DMS114 treated with DMSO at 0.1 percent for 48 hours (cell line): ENCODE measurements at regions not wholly inside any gene's neighbourhood (a gene's known extent, or its start where the extent isn't known, plus 50 kb on each side); places are given as distances from the start of the nearest gene placed in this dataset.

ENCODE experiments used
- DNase-seq: peaks from one replicate; lab custom pipeline; 2025; ENCODE audit not compliant: unreplicated experiment; lab: John Stamatoyannopoulos, UW

DNA sequence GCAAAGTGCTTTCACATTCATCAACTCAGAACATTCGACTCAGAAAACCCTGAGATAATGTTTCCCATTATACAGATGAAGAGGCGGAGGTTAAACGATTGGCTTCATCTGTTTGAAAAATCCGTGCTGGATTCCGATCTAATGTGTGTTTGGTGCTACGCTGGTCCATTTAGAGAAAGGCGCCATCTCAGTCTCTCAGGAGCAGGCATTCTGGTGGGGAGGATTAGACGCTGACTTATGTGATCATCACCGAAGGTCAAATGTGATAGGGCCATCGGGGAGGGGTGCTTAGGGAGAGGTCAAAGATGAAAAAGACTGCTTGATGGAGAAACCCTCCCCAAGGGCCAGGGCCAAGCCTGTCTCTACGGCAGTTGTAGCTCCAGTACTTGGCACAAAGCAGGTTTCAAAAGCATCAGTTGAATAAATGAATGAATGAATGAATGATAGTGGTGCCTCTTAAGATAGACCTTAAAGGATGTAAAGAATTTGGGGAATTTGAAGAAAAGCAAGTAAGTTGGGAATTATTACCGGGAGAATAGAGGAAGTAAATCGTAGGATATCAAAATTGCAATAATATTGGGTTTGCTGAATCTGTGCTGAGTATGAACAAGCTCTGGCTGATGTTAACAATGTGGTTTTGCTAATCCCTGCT lies 160.6 kb upstream of the SHB start:
- DNase-seq, result no peak

DNA sequence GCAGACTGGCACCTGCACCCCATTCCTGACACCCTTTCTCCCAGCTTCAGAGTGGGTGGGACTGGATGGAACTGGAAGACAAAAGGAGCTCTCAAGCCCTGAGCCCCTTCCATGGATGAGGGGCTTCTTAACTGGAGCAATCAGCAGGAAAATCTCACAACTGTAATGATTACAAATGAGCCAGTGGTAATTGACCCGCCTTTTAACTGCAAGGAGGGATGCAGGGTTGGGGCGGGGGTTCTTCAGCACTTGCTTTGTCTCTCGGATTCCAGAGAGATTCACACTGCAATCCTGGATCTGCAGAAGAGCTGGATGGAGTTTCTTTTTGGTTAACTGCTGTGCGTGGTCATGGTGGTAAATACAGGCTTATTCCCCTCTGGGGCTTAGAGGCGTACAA lies 160.1 kb upstream of the SHB start:
- DNase-seq, result no peak

DNA sequence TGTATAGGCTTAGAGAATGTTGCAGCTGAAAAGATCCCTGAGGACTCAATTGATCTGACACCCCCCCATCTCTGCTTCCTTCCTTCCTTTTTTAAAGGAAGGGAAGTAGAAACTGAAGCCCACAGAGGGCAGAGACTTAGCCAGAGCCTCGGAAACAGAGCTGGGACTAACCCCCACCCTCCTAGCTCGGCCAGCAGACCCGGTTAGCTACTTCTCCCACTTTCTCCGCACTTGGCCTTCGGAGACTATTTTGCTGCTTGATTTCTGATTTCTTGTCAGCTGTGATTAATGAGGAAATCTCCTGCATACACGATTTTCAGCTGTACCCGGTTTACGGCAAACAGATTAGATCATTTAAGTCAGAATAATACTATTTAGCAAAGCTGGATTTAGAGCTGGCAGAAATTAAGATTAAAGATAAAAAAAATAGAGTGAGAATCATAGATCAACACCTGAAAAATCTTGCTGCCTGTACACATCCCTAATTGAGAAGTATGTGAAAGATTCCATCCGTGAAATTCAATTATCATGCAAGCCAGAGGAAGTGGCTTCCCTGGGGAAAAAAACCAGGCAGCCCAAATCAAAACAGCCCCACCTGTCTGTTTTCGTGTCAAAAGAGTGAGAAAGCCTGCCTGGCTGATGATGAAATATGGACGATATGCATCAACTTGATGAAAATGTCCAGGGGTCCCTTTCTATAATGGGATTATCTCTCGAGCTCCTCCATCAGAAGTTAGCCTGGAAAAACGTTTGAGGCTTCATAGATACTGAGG lies 159.5 kb upstream of the SHB start:
- DNase-seq, result no peak

DNA sequence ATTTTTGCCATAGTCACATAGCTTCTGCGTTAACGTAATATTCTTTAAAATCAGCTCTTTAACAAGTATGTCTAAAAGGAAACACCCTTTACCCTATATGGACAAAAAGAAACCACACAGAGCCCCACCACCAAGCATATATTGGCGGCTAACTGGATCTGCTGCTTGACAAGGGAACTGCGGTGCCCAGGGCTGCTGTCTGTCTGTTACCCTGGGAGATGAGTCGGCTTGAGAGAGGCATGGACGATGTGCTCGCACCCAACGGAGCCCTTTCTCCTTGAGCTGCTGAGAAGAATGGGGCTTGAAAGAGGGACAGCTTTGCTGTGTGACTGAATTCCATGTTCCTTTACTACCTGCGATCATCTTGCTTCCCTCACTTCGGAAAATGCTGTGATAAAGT lies 158.6 kb upstream of the SHB start:
- DNase-seq, result no peak

DNA sequence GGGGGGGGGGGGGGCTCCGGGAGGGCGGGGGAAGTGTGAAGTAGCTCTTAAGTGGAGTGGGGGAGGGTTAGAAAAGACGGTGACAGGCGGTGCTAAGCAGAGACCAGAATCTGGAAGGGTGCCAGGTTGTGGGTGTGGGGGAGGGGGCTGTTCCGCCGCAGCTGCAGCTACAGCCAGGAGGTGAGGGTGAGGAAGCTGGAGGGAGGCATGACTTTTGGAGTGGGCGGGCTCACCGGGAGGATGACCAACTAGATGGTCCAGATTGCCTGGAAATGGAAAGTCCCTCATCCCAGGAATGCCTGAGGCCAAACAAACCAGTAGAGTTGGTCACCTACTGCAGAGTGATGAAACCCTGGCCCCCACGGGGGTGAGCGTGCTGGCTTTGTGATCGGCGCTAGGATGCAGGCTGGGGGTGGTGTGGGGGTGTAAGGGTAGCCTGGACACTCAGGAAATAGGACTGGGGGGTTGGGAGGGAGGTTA lies 158.1 kb upstream of the SHB start:
- no peak for DNase-seq

DNA sequence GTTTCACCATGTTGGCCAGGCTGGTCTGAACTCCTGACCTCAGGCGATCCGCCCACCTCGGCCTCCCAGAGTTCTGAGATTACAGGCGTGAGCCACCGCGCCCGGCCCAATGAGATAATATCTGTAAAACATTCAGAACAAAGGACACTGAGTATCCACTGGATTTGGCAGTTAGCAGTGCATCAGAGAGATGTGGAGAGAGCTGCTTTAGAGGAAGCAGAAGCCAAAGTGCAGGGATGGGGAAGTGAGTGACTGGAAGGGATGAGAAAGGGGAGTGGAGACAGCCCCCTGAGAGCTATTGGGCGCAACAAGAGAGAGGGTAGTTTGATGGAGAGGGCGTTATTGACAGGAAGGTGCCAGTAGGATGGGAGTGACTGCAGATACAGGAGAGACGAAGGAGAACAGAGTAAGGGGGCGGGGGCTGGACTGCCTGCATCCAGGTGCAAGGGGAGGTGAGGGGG lies 157.5 kb upstream of the SHB start:
- no peak for DNase-seq

DNA sequence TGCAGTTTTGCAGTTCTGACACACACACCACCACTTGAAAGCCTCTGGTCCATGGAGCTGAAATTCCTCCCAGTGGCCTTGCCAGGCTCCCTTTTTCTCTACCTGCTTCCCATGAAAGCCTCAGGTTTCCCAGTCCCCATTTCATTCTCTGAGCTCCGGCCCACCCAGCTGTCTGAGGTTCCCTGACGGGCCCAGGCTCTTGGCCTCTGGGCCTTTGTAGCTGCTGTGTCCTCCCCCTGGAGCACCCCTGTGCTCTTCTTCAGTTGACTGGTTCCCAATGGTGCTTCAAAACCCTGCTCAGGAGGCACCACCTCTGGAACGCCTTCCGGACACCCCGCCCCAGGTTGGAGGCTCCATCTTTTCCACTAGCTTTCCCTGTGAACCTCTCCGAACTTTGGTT lies 155.9 kb upstream of the SHB start:
- no peak for DNase-seq

DNA sequence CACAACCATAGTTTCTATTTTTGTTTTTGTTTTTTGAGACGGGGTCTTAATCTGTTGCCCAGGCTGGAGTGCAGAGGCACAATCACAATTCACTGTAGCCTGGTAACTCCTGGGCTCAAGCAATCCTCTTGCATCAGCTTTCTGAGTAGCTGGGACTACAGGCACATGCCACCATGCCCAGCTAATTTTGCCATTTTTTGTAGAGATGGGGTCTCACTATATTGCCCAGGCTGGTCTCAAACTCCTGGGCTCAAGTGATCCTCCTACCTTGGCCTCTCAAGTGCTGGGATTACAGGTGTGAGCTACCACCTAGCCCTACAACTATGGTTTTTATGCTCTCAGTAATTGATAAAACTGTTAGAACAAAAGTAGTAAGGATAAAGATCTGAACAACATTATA lies 147.5 kb upstream of the SHB start:
- DNase-seq, result no peak

DNA sequence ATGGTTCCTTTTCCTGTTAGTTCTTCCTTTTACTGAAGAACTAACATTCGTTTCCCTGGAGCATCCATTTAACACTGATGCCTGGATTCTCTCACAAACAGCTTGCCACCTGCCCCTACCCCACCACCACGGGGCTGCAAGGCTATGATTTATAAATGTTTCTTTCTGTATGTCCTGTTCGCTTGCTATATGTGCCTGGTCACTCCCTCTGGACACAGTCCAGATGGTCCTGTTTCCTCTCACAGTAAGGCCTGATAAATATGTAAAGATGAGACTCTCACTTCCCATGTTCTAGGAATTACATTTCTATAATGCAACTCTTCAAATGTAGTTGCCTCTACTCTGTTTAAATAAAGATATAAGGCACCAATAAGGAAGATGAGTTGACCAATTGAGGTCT lies 146.4 kb upstream of the SHB start:
- no peak for DNase-seq

DNA sequence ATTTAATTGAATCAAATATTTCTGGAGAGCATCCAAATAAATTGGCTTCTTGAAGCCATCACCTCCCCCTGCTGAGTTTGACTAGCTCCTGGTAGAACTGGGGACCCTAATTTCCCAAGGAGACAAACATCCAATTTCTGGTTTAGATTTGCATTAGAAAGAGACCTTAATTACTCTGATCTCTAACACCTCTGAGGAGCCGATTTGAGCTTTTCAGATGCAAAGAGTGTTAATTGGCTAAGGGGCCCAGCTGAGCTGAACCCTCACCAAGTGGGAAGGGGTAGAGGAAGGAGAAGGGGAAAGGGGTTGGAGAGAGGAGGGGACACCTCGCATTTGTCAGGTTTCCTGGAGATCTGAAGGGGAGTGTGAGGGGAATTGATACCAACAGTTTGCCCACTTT lies 145.4 kb upstream of the SHB start:
- DNase-seq, result no peak

DNA sequence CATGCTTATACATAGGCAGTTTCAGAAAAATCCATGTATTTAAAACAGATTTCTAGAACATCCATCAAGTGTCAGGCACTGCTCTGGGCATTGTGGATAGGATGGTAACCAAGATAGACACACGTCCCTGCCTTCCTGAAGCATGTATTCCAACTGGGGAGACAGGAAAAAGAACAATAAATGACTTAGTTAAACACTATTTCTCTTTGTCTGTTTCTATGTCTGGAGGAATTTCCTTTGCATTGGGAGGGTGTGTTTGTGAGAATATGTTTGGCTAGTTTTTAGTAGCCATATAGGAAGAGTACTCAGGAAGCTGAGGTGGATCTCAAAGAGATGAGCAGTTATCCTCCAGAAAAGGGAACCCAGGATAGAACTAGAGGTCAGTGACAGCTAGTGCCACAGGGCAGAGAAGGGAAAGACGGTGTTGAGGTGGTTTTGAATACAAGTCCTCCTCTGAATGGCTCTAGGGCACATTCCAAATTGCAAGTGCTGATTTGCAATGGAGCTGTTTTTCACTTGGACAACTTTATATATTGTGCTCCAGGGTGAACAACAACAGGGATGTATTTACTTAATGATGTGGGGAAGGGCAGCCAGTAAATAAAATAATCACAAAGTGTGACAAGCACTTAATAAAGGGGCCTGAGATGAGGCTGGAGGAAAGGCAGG lies 144.7 kb upstream of the SHB start:
- DNase-seq, result no peak

DNA sequence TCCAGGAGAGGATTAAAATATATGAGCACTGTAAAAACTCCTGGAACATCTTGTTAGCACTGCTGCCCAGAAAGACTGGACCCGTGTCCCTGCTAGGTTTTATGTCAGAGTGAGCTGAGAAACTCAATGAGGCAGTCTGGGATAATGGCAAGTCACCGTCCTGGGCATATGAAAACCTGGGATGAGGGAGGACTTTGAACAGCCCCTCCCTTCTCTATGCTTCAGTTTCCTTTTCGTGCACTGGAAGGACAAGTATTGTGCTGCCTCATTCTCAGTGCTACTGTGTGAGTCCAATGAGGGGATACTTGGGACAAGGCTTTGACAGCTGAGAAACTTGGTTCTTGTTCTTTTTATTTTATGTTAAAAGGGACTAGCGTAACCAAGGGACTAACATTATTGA lies 143.0 kb upstream of the SHB start:
- no peak for DNase-seq

DNA sequence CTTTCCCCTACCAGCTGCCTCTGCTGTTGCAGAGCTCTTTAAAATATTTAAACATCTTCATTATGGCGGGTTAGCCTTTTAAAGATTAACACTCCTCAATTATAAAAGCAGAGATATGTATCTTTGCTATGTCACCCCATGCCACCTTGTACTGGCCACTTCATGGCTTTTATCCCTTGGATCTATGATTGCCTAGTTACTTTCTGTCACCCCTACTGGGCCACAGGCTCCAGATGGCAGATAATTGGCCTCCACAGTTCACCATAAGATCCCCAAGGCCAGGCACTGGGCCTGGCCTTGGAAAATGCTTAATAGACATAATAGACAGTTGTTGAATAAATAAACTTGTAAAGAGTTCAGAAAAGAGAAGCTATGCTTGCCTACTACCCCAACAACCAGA lies 142.0 kb upstream of the SHB start:
- DNase-seq, result no peak

DNA sequence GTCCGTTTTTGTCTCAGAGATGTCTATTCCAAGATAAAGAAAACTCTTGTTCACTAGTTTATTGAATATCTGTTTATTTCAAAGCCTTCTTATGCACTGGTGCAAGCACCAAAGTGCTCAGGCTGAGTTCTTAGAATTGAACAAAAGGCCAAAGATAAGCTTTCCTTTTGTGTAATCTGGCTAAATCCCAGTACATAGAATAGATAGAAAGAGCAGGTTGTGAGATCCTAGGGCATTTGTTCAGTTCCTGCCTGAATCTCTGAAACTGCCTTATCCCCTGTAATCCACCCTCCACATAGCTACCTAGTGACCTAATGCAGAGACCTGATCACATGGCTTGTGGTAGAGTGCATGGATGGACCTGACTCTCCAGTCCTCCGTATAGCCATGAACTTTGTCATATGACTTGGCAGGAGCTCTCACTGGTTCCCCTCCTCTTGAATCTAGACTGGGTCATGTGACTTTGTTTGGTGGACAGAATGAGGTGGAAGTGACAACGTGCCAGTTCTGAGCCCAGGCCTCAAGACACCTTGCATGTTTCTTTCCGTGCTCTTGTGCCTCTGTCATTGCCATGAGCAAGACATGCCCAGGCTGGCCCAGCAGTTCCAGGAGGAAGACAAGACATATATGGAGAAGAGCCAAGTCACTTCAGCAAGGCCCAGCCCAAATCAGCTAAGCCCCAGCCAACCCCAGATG lies 139.3 kb upstream of the SHB start:
- no peak for DNase-seq

DNA sequence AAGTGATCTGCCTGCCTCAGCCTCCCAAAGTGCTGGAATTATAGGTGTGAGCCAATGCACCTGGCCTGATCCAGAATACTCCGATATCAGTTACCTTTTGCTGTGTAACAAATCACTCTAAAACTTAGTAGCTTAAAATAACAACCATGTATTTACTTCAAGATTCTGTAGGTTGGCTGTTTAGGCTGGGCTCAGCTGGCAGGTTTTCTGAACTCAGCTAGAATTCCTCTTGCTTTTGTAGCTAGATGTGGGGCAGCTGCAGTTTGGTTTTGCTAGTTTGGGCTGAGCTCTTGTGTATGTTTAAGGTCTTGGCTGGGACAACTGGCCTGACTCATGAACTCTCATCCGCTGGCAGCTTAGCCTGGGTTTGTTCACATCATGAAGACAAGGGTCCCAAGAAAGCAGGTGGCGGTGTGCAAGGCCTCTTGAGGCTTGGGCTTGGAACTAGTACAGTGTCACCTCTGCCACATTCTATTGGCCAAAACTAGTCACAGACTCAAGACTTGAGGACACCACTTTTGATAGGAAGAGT lies 138.3 kb upstream of the SHB start:
- no peak for DNase-seq

DNA sequence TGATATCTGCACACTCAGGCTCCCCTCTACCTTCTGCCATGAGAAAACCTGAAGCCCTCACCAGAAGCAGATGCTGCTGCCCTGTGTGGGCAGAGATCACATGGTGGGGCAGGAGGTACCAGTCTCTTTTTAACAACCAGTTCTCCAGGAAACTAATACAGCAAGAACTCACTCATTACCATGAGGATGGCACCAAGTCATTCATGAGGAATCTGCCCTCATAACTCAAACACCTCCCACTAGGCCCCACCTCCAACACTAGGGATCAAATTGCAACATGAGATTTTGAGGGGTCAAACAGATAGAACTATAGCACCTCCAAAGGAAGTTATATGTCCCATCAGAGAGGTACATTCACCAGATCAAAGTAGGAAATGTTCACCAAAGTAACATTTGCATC lies 136.3 kb upstream of the SHB start:
- no peak for DNase-seq

DNA sequence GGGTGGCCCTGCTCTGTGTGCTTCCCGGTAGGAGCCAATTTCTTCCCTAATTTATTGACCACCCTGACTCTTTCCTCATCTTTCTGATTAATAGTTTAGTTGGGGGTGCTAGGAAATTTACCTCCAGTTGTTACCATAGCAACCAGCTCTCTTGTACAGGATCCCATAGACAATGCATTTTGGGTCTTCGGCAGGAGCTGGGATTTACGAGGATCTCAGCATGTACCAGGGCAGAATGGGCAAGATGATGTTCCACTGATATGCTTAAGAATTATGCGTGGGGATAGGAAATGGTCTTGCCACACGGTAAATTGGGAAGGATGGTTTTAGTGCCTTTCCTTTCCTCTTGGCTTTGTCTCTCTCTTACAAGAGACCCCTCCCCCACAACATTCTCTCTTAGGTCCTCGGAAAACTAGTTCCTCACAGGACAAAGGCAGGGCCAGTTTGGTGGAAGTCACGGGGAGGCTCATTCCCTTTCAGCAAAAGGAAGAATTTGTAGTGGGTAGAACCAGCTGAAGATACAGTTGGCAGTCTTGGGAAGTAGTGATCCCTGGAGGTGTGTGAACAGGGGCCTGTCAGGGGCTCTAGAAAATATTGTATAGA lies 133.4 kb upstream of the SHB start:
- DNase-seq, result no peak

DNA sequence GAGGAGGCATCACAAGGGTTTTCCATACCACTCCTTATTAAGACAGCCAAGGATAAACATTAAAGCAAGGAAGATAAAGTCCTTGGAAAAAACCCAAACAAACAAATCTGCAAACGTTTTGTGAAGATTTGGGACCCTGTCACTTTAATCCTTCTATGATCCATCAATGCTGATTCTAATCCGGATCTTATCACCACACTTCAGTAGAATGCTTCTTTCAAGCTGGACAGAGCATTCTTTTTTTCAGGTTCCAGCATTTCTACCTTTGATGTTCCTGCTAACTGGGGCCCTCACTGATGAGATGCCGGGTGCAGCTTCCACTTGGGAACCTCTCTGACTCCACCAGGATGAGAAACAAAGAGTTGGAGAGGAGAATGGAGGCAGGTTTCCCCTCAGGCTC lies 132.8 kb upstream of the SHB start:
- no peak for DNase-seq

DNA sequence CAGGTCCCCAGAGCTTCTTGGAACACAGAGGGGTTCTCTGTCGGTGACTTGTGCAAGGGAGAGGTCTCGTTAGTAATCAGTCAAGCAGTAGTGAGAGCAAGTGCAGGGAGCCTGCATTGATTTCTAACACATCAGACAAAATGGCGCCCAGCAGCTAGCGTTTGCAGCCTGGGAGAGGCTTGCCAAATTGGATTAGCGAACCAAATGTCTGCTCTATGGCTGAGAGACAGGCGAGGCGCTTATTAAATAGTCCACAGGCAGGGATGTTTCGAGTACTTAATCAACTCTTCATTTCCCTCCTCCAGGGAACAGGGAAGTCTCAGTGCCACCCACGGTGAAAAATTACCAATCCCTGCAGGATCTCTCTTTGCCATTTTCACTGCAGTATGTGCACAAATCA lies 131.4 kb upstream of the SHB start:
- no peak for DNase-seq

DNA sequence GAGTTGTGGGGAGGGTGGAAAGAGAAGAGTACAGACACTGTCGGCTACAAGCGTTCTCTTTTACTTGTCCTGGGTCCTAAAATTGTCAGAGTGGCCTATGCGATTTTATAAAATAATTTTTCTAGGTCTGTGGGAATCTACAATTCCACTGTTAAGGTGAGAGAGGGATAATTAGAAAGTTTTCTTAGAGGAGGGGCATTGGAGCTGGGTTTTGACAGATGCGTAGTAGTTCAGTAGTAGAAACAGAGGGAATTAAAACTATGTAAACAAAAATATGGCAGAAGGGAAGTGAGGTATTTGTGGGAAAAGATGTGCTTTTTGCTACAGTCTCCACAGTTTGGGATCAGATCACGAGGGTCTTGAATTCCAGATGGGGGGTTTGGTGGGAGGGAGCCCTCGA lies 129.1 kb upstream of the SHB start:
- DNase-seq, result no peak

DNA sequence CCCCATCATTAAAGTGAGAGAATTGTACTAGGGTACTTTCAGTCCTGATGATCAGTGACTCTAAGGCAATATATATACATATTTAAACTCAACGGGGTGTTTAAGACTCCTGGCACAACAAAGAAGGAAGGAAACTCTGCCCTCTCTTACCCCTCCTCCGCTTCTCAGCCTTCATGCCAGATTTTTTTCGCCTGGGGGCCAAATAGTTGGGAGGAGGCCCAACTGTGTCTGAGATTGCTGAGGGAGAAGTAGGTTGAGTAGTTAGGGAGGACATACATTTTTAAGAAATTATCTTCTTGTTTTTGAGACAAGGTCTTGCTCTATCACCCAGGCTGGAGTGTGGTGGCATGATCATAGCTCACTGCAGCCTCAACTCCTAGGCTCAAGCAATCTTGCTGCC lies 127.7 kb upstream of the SHB start:
- DNase-seq, result no peak
